ENCODE measurements at regions not wholly inside any gene's neighbourhood (a gene's known extent, or its start where the extent isn't known, plus 50 kb on each side); places are given as distances from the start of the nearest gene placed in this dataset.

GRCh38 chr6:128663238-128663637 lies 142.8 kb upstream of the PTPRK start:
- no peak for DNase-seq

DNA sequence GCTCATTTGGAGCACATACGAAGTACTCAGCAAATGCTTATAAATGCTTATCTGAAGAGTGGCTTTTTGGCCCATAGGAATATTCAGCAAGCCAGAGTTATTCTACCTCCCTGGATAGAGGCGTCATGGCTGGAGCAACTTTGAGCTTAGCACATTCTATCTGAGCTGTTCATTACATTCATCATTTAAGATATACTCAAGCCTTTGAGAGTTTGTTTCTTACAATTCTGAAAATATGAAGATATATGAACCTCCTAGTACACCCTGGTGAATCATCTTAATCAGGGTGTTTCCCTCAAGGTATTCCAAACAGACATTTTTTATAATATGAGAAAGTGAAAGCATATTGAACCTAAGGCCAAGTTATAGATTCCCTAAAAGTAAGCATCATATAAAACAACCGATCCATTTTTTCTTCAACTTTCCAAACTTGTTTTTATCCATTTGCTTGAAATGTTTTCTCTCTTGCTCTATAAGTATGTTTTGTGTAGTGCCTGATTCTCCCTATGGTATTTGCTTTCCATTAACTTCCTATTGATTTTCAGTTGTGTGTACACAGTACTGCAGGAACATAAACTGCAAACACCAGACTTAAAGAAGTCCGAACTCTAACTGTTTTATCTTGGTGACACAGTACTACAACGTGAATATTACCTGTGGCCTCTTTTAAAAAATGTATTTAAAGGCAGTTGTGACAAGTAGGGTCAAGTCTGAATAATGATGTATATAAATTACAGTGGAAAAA lies 139.7 kb upstream of the PTPRK start:
- no peak for DNase-seq

DNA sequence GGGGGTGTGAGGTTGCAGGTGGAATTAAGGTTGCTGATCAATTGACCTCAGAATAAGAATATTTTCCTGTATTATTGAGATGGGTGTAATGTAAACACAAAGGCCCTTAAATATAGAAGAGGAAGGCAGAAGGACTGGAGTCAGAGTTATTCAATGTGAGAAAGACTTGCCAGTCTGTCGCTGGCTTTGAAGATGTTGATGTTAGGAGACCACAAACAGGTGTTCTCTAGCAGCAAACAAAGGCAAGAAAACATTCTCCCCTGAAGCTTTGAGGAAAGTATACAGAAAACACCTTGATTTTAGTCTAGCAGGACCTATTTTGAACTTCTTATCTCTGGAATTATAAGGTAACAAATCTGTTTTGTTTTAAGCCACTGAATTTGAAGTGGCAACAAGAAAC lies 138.9 kb upstream of the PTPRK start:
- DNase-seq = no peak

- no peak for DNase-seq
Observed at GRCh38 chr6:128657181-128657580, 136.8 kb upstream of the PTPRK start.

DNA sequence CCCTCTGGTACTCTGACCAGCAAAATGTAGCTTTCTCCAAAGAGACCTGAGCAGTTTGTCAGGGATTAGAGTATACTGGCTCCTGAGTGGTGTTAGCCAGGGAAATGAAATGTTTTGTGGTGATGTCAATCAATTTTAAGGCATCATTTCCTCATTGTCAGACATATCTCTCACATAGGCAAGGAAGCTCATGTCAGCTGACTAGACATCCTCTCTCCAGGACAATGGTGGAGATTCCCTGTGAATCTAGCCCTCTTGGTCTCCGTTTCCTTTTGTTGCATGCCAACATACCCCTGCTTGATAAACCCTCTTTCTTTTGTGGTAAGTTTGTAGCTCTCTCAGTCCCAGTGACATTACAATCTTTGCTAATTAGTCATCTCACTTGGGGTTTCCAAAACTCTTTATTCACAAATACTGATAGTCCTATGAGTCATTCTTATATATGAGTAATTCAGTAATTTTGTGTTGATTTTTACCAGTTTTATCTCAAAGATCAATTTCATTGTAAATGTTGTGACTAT lies 135.6 kb upstream of the PTPRK start:
- no peak for DNase-seq

DNA sequence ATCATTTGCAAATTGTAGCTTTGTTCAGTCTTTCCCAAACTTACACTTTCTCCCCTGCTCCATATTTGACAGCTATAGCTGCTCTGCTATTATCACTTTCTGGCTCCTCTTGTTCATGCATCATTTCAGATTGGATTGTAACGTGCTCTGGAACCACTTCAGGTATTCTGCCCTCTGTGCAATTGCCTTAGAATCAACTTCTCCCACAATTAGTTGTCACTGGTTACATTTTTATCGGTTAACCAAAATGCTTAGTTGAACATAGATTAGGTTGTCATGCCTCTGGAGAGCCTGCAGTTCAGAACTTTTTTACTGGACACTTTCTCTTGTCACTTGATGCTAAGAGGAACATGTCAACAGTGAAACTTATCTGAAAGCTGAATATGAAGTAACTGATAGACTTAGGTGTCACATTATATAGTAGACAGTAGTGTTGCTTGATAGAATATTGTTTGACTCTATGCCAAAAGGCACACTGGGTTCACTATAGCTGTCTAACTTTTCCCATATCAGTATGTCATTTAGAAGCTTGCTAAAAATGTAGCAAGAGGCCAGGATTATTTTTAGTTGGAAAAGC lies 127.7 kb upstream of the PTPRK start:
- no peak for DNase-seq

DNA sequence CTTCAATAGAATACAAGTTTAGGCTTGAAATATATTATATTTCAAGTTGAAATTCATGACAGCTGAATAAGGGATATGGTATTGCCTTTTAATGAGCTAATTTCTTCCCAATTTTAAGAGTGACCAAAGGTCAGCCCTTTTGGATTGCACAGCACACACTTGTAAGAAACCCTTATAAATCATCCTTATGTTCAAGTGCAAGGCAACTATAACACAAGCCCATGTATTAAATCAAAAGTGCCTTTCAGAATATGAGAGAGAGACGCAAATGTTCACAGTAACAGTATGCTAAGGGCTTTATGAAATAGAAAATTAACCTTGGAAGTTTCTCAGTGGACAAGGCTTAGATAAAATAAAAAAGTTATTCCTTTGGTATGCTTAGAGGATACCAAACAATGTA lies 121.7 kb upstream of the PTPRK start:
- no peak for DNase-seq

DNA sequence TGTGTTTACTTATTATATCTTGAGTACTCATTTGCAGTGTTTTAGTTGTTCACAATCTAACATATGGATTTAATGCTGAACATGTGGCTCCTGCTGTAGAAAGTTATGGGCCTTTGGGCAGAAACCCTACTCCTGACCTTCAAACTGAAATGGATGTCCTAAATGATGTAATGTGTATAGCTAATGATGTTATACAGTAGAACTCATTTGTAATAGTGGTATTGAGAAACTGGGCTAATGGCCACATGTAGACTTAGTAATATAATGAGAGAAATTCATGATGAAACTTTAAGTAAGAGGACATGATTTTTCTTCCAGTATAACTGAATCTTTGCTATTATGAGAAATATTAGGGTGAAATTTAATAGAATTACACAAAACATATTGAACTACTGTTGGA lies 121.3 kb upstream of the PTPRK start:
- DNase-seq = no peak

DNA sequence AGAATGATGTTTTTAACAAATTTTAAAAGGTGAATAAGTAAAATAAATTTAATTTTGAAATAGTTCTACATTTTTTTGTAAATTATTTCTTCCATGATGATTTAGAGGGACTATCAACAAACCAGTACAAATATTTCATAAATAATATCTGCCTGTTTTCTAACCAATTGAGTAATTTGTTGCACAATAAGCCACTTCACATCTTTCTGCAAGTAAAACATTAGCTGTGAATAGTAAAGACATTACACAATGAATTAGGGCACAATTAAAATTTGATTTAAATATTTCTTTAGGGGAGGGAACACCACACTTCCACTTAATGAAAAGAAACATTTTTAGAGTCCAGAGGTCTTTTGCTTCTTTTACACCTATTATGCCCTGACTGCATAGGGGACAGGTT lies 118.4 kb upstream of the PTPRK start:
- no peak for DNase-seq

GRCh38 chr6:128635219-128635618 lies 114.8 kb upstream of the PTPRK start:
- DNase-seq = no peak

DNA sequence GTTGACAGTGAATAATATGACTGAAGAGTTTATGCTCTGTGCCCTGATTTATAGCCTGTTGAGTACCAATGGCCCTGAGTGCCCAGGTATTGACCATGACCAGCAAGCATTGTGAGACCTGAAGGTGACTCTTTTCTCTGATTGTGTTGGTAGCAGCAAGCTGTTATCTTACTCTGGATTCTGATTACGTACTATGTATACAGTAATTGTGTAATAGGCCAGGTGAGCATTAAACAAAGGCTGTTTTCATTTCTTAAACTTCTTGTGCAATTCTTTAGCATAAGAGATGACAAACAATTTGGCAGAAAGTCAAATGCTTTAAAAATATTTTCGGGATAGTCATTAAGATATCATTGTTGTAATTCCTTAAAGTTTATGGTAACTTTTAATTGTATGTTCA lies 111.7 kb upstream of the PTPRK start:
- no peak for DNase-seq

DNA sequence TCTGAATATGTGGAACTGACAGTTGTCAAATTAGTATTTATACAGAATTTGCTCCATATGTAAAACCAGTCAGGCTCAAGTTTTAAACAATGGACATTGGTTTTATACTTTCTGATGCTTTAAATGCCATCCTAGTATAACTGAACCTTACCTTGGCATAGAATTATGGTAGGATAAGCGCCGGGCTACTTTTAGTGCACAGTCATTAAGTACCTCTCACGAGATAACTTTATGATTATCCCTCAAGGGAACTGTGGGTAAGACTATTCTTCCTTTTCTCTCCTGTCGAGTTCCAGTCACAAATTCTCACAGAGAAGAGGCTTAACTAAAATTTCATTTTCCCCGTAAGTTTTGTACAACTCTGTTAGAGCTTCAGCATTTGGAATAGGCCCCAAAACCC lies 110.6 kb upstream of the PTPRK start:
- no peak for DNase-seq

DNA sequence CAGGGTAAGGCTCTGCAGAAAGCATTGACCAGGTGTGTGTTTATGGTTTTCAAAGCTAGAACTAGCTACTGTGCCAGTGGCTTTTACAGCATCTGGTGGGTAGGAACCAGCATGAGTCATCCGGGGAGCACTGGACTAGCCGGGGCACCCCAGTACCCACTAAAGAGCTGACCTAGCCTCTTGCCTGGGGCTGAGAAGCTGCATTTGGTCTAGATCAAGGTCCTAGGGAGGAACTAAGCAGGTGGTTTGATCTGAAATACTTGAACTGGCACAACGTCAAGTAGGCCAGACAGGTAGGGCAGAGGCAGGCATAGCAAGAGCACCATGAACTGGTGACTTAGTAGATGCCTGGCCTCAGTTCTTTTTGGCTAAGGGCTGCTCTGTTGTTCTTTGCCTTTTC lies 109.8 kb upstream of the PTPRK start:
- no peak for DNase-seq

DNA sequence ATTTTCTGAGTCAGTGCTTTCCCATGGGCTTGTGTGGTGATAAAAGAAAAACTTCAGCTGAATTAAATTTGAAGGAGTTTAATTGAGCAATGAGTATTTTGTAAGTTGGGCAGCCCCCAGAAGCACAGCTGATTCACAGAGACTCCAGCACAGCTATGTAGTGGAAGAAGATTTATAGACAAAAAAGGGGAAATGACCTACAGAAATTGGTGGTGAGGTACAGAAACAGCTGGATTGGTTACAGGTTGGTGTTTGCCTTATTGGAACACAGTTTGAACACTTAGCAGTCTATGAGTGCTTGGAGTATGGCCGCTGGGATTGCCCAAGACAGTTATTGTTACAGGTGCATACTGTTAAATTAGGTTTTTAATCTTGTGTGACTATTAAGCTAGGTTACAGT lies 96.9 kb upstream of the PTPRK start:
- no peak for DNase-seq

DNA sequence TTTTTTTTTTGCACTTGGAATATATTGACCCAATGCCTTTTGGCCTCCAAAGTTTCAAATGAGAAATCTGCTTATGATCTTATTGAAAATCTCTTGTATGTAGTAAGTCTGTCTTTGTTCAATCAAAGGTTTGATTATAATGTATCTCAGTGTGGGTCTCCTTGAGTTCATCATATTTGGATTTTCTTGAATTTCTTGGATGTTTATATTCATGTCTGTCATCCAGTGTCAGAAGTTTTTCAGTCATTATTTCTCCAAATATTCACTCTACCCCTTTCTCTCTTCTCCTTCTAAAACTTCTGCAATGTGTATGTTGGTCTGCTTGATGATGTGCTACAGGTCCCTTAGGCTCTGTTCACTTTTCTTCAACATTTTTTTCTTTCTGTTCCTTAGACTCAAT lies 95.9 kb upstream of the PTPRK start:
- DNase-seq = no peak

- DNase-seq = no peak
Observed at GRCh38 chr6:128606611-128607010, 86.2 kb upstream of the PTPRK start.

DNA sequence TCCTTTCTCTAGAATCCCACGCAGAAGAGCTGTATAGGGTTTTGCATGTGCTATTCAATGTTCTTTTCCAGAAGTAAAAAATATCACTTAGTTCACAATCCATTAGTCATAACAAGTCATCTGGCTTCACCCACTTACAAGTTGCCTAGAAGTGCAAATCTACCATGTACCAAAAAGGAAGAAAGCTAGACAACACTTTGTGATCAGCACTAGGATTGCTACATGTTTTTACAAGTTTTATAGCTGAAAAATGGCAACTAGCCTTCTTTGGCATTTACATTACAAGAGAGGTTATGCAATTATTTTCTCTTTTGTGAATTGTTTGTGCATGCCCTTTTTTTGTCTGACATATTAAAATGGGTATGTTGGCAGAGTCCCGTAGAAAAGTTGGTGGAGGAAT lies 85.6 kb upstream of the PTPRK start:
- no peak for DNase-seq

GRCh38 chr6:128601060-128601459 lies 80.7 kb upstream of the PTPRK start:
- no peak for DNase-seq

DNA sequence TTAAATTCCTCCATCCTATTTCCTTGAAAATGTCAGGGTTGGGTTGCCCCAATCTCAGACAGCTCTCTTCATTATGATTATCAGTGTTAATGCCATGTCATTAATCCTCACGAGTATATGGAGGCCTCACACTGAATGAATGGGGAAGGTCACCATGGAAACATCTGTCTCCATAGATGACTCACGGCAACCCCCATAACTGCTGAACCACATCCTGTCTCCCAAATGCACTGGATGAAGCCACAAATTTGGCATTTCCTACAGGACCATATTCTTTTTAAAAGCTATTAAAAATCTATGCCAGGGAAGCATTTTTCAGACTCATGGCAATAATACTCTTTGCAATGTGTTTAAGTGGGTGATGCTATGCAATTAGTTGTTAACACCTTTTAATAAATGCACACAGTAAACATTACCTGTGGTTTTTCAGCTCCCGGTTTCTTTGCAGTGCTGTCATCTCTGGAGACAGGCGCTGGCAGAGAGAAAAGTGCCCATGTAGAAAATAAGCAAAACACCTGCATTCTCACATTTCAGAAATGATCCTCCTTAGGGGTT lies 80.1 kb upstream of the PTPRK start:
- no peak for DNase-seq

- no peak for DNase-seq
Observed at GRCh38 chr6:128599036-128599435, 78.6 kb upstream of the PTPRK start.

- DNase-seq = no peak
Observed at GRCh38 chr6:128598571-128598970, 78.2 kb upstream of the PTPRK start.

GRCh38 chr6:128597956-128598355 lies 77.6 kb upstream of the PTPRK start:
- no peak for DNase-seq

- DNase-seq = no peak
Observed at GRCh38 chr6:128597004-128597403, 76.6 kb upstream of the PTPRK start.

GRCh38 chr6:128595544-128595943 lies 75.1 kb upstream of the PTPRK start:
- no peak for DNase-seq

DNA sequence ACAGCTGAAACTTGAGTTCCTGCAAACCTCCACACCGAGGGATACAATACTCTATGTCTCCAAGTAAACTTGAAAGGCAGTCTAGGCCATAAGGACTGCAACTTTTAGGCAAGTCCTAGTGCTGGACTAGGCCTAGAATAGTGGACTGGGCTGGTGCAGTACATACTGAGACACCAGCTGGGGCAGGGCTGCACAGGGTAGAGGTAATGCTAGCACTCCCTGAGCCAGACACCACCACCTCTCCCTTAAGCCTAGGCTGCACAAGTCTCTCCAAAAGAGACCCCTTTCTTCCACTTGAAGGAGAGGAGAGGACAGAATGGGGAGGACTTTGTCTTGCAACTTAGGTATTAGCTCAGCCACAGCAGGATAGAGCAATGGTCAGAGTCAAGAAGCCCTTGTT lies 65.7 kb upstream of the PTPRK start:
- DNase-seq = no peak

All from CD4-positive, alpha-beta T cell treated with Interleukin-12 subunit alpha and Interleukin-12 subunit beta, for 1 hour (primary cell).